H1 (cell line): ENCODE measurements at regions not wholly inside any gene's neighbourhood (a gene's known extent, or its start where the extent isn't known, plus 50 kb on each side); places are given as distances from the start of the nearest gene placed in this dataset.

Source experiments
- CHD7 ChIP-seq: fragments of 300-600 bp; sonication (generic); IDR thresholded peaks from 2 replicates; pipeline ENCODE4 v1.7.1; 2012; ENCODE audit warnings: low read length, moderate library complexity, mild to moderate bottlenecking, inconsistent platforms; ENCODE audit not compliant: insufficient replicate concordance

DNA sequence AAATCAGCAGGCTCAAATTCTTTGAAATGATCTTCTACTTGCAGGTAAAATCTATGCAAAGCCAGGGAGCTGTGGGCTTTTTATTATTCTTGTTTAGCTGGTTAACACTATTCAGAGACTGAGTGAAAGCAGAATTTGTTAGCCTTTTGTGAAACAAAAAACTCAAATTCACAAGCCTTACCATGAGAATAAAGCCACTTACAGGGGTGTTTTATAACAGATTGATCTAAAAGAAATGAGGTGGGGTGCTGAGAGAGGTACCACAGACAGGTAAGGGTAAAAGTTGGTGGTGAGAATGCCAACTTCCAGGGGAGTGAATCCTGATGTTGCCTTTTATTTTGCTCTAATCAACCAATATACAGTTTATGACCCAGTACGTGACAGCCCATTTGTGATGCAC, 1585.6 kb downstream of the EFNA5 start (continued):
- TF ChIP-seq CHD7 = peak; percentile 90
- TF ChIP-seq, all 59 proteins: peak for 2
